Neutrophil (primary cell): ENCODE measurements at regions not wholly inside any gene's neighbourhood (a gene's known extent, or its start where the extent isn't known, plus 50 kb on each side); places are given as distances from the start of the nearest gene placed in this dataset.

Experiments
- H3K27ac ChIP-seq: fragments of 200-600 bp; sonication (generic); 2 replicates; pipeline ENCODE4 v1.5.1; 2016; ENCODE audit warnings: mild to moderate bottlenecking, moderate library complexity
- H3K27me3 ChIP-seq: fragments of 200-600 bp; sonication (generic); 2 replicates; pipeline ENCODE4 v1.6.0; 2016; ENCODE audit warnings: mild to moderate bottlenecking
- H3K36me3 ChIP-seq: fragments of 200-600 bp; sonication (generic); 2 replicates; pipeline ENCODE4 v1.5.1; 2017
- H3K4me1 ChIP-seq, 2 experiments: fragments of 200-600 bp in 1 of 2; sonication (generic) in 1 of 2; 1 replicate in 1 of 2; 2 replicates in 1 of 2; pipeline versions ENCODE4 v1.5.1 to v1.6.1; 2013 to 2016; ENCODE audit warnings: low read depth in 1 of 2, low read length in 1 of 2, mild to moderate bottlenecking in 1 of 2, moderate library complexity in 1 of 2; ENCODE audit not compliant: control insufficient read depth in 1 of 2, insufficient read depth in 1 of 2
- H3K4me3 ChIP-seq, 2 experiments: fragments of 200-600 bp in 1 of 2; sonication (generic) in 1 of 2; 1 replicate in 1 of 2; 2 replicates in 1 of 2; pipeline ENCODE4 v1.5.1; 2013 to 2016; ENCODE audit warnings: low read depth in 1 of 2, low read length in 1 of 2, mild to moderate bottlenecking in 1 of 2, moderate library complexity in 1 of 2
- H3K9me3 ChIP-seq: fragments of 200-600 bp; sonication (generic); 2 replicates; pipeline ENCODE4 v1.5.1; 2016
- TF ChIP-seq, protein P1 (sequence below): fragments of 200-600 bp; sonication (generic); IDR thresholded peaks from 2 replicates; pipeline ENCODE4 v1.5.1; 2016; ENCODE audit warnings: antibody characterized with exemption

DNA sequence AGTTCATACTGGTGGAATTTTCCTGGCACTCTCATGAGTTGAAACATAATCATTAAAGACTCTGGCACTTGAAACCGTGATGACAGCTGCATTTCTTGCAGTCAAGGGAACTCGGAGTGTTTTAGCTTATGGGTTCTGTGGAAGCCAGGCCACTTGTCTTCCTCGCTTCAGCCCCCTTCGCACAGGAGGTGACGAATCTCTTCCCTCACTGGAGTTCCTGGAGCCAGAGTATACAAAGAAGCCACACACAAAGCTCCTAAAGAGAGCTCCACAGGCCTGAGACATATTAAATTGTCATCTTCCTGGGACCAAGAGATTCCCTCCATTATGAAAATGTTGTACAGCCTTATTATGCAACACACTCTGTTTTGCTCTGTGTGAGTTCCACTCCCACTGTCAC, 964.1 kb downstream of the TMEM121 start:
- TF ChIP-seq, protein P1, sequence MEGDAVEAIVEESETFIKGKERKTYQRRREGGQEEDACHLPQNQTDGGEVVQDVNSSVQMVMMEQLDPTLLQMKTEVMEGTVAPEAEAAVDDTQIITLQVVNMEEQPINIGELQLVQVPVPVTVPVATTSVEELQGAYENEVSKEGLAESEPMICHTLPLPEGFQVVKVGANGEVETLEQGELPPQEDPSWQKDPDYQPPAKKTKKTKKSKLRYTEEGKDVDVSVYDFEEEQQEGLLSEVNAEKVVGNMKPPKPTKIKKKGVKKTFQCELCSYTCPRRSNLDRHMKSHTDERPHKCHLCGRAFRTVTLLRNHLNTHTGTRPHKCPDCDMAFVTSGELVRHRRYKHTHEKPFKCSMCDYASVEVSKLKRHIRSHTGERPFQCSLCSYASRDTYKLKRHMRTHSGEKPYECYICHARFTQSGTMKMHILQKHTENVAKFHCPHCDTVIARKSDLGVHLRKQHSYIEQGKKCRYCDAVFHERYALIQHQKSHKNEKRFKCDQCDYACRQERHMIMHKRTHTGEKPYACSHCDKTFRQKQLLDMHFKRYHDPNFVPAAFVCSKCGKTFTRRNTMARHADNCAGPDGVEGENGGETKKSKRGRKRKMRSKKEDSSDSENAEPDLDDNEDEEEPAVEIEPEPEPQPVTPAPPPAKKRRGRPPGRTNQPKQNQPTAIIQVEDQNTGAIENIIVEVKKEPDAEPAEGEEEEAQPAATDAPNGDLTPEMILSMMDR = no peak
- Histone ChIP-seq H3K9me3 (no peaks in the 10 kb centered on the region), H3K36me3 (no peaks in the 10 kb centered on the region), H3K4me1 (peaks cover 0 to 4% of the 10 kb centered on the region in 2 experiments), H3K4me3 (no peak overlapping the region), H3K27me3 (no peaks in the 10 kb centered on the region), H3K27ac (no peak overlapping the region)

DNA sequence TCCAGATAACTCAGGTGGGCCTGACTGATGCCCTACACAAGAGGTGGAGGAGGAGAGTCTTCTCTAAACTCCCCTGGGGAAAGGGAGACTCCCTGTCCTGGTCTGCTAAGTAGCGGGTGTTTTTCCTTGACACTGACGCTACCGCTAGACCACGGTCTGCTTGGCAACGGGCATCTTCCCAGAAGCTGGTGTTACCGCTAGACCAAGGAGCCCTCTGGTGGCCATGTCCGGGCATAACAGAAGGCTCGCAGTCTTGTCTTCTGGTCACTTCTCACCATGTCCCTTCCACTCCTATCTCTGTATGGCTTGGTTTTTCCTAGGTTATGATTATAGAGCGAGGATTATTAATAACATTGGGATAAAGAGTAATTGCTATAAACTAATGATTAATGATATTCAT, 965.5 kb downstream of the TMEM121 start:
- Histone ChIP-seq H3K4me1 (peaks cover 0 to 4% of the 10 kb centered on the region in 2 experiments), H3K27ac (no peak overlapping the region), H3K36me3 (no peaks in the 10 kb centered on the region), H3K4me3 (no peak overlapping the region), H3K27me3 (no peaks in the 10 kb centered on the region), H3K9me3 (no peaks in the 10 kb centered on the region)
- TF ChIP-seq, protein P1 = no peak

DNA sequence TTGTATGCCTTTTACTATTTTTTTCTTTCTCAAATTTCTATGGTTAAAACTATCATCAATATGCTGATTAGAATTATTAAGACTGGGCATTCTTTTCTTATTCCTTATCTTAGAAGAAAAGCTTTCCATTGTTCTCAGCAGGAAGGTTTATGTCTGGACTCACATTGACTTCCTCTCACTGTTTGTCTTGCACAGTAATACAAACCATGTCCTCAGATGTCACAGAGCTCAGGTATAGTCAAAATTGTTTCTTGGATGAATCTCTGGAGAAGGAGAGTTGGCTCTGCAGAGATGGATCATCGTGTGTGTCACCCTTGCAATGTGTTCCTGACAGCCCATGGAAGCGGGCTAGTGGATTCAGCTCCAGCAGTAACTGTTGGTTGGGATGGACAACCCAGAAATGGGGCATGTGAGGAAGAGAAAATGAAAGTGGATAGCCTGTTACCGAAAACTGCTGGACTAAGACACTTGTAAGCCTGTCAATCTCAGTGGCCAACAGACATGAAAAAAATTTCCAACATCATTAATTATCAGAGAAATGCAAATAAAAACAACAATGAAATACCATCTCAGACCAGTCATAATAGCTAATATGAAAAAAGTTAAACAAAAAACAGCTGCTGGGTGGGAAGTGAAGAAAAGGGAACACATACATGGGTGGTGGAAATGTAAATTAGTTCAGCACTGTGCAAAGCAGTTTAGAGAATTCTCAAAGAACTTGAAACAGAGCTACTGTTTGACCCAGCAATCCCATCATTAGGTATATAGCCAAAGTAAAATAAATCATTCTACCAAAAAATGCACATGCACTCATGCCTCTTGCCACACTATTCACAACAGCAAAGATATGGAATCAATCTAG, 967.8 kb downstream of the TMEM121 start:
- no peaks in the 10 kb centered on the region for H3K9me3 ChIP-seq
- H3K4me1 ChIP-seq = peaks cover 0 to 4% of the 10 kb centered on the region in 2 experiments
- H3K27me3 ChIP-seq = no peaks in the 10 kb centered on the region
- TF ChIP-seq, protein P1 = no peak
- no peaks in the 10 kb centered on the region for H3K36me3 ChIP-seq
- no peak overlapping the region for H3K27ac ChIP-seq
- H3K4me3 ChIP-seq = peak overlapping the region; percentile 19 to 25

DNA sequence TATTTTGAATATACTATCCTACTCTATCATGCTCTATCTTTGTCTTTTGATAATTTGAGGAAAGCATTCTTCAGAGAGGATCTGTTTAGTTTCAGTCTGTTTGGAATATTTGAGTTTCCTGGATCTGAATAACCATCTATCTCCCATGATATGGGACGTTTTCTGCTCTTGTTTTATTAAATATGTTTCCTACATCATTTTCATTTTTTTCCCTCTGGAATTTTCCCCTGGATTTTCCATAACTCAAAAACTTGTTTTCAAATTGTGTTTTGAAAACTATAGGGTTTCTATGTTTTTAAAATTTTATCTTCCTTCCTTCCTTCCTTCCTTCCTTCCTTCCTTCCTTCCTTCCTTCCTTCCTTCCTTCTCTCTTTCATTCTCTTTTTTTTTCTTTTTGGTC, 974.2 kb downstream of the TMEM121 start:
- TF ChIP-seq, protein P1 = no peak
- no peak overlapping the region for H3K27ac ChIP-seq
- no peaks in the 10 kb centered on the region for H3K27me3 ChIP-seq
- no peaks in the 10 kb centered on the region for H3K9me3 ChIP-seq
- no peaks in the 10 kb centered on the region for H3K4me1 ChIP-seq
- no peaks in the 10 kb centered on the region for H3K36me3 ChIP-seq
- no peak overlapping the region for H3K4me3 ChIP-seq

DNA sequence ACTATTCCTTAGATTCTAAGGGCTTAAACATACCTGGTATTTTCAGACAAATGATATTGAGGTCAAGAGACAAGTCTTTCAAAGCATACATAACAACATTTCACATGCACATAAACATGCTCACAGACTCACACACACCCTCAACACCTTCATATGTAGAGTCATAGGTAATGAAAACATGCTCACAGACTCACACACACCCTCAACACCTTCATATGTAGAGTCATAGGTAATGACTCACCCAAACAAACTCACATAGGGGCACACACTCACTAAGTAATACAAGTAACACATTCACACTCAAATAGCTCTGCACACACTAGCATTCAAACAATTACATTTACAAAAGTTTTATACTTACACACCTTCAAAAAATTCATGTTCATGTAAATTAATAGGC, 975.5 kb downstream of the TMEM121 start:
- no peaks in the 10 kb centered on the region for H3K9me3 ChIP-seq
- no peaks in the 10 kb centered on the region for H3K36me3 ChIP-seq
- H3K4me1 ChIP-seq = no peaks in the 10 kb centered on the region
- H3K27ac ChIP-seq = no peak overlapping the region
- TF ChIP-seq, protein P1 = no peak
- no peak overlapping the region for H3K4me3 ChIP-seq
- H3K27me3 ChIP-seq = peaks cover 2% of the 10 kb centered on the region
